H1 (cell line): ENCODE measurements at regions not wholly inside any gene's neighbourhood (a gene's known extent, or its start where the extent isn't known, plus 50 kb on each side); places are given as distances from the start of the nearest gene placed in this dataset.

Experiments
- CTCF ChIA-PET: fragments of 300-600 bp; sonication (Branson Sonifier 250); formaldehyde crosslinking; loops from one replicate; lab custom pipeline; 2021; ENCODE audit not compliant: partially characterized antibody; lab: Charles Lee
- POLR2A ChIA-PET: fragments of 300-600 bp; sonication (Branson Sonifier 250); formaldehyde crosslinking; loops from one replicate; lab custom pipeline; 2021; ENCODE audit warnings: inconsistent platforms; ENCODE audit not compliant: partially characterized antibody; lab: Charles Lee
- DNase-seq, 2 experiments: peaks; one replicate each; pipeline versions ENCODE4 v3.0.0 to v3.0.0-alpha.2; 2010 to 2022; ENCODE audit warnings: low spot score in 2 of 2, low read depth in 1 of 2, mixed read lengths in 1 of 2
- FAIRE-seq: peaks from 2 replicates; lab custom pipeline; 2011; peaks lifted over from hg19 to GRCh38; lab: Jason Lieb, UNC
- H2AFZ ChIP-seq: 2 replicates; pipeline ENCODE4 v1.8.1; 2012; ENCODE audit warnings: low read length, inconsistent platforms
- H2AK5ac ChIP-seq: 2 replicates; pipeline ENCODE4 v1.6.1; 2013; ENCODE audit warnings: low read depth, low read length
- H2BK120ac ChIP-seq: replicated peaks from 2 replicates; pipeline ENCODE3; 2013; ENCODE audit warnings: low read depth, low read length, inconsistent platforms
- H2BK12ac ChIP-seq: 2 replicates; pipeline ENCODE4 v1.6.1; 2013; ENCODE audit warnings: low read depth, low read length
- H2BK15ac ChIP-seq: 2 replicates; pipeline ENCODE4 v1.6.1; 2013; ENCODE audit warnings: low read length
- H2BK20ac ChIP-seq: 2 replicates; pipeline ENCODE4 v1.6.1; 2013; ENCODE audit warnings: low read length
- H2BK5ac ChIP-seq: 2 replicates; pipeline ENCODE4 v1.6.1; 2013; ENCODE audit warnings: low read depth, low read length
- H3K14ac ChIP-seq: 2 replicates; pipeline ENCODE4 v1.6.1; 2013; ENCODE audit warnings: inconsistent platforms; ENCODE audit not compliant: insufficient read length
- H3K18ac ChIP-seq: 2 replicates; pipeline ENCODE4 v1.6.1; 2013; ENCODE audit warnings: low read length; ENCODE audit errors: extremely low read depth
- H3K23ac ChIP-seq: 2 replicates; pipeline ENCODE4 v1.6.1; 2013; ENCODE audit warnings: inconsistent platforms; ENCODE audit not compliant: insufficient read length
- H3K23me2 ChIP-seq: 2 replicates; pipeline ENCODE4 v1.6.1; 2013; ENCODE audit warnings: low read depth, low read length
- H3K27ac ChIP-seq: 2 replicates; pipeline ENCODE4 v1.6.1; 2011; ENCODE audit warnings: low read depth, low read length, inconsistent platforms
- H3K27me3 ChIP-seq, 4 experiments: replicated peaks in 1 of 4; 1 replicate in 1 of 4; 2 replicates in 3 of 4; pipeline versions ENCODE4 v1.6.1 to v1.8.1; 2011 to 2013; ENCODE audit warnings: low read length in 3 of 4, mild to moderate bottlenecking in 3 of 4, inconsistent platforms in 2 of 4, mixed read lengths in 2 of 4, moderate library complexity in 1 of 4; ENCODE audit not compliant: control insufficient read depth in 3 of 4, insufficient read depth in 3 of 4; ENCODE audit errors: extremely low read depth in 1 of 4
- H3K36me3 ChIP-seq, 4 experiments: 2 replicates each; pipeline versions ENCODE4 v1.6.1 to v1.8.1; 2011 to 2013; ENCODE audit warnings: mild to moderate bottlenecking in 4 of 4, low read length in 3 of 4, moderate library complexity in 2 of 4, control low read depth in 1 of 4, inconsistent platforms in 1 of 4; ENCODE audit not compliant: insufficient read depth in 4 of 4, control insufficient read depth in 2 of 4
- H3K4ac ChIP-seq: replicated peaks from 2 replicates; pipeline ENCODE3; 2013; ENCODE audit warnings: low read length, low read depth, mixed read lengths, inconsistent platforms; ENCODE audit not compliant: insufficient read length
- H3K4me1 ChIP-seq, 4 experiments: replicated peaks in 1 of 4; 1 replicate in 1 of 4; 2 replicates in 3 of 4; pipeline versions ENCODE4 v1.6.1 to v1.8.1; 2011 to 2013; ENCODE audit warnings: low read length in 3 of 4, inconsistent platforms in 2 of 4, mixed read lengths in 1 of 4; ENCODE audit not compliant: insufficient read depth in 4 of 4, control insufficient read depth in 3 of 4
- H3K4me2 ChIP-seq, 2 experiments: 2 replicates each; pipeline versions ENCODE4 v1.6.1 to v1.8.1; 2011 to 2013; ENCODE audit warnings: low read depth in 2 of 2, low read length in 2 of 2, control low read depth in 1 of 2, inconsistent platforms in 1 of 2, mild to moderate bottlenecking in 1 of 2; ENCODE audit not compliant: insufficient read depth in 1 of 2
- H3K4me3 ChIP-seq, 4 experiments: fragments of 200-600, 300-600 bp in 1 of 4; sonication (generic), shearing (Covaris generic), sonication (Bioruptor Twin) in 1 of 4; 2 replicates each; pipeline versions ENCODE4 v1.5.1 to v1.8.1; 2011 to 2016; ENCODE audit warnings: low read length in 4 of 4, low read depth in 3 of 4, control low read depth in 2 of 4, inconsistent platforms in 2 of 4, mild to moderate bottlenecking in 2 of 4, mixed read lengths in 1 of 4, moderate library complexity in 1 of 4; ENCODE audit not compliant: insufficient read depth in 2 of 4; ENCODE audit errors: extremely low read depth in 1 of 4
- H3K56ac ChIP-seq: replicated peaks from 2 replicates; pipeline ENCODE3; 2013; ENCODE audit warnings: low read depth, mild to moderate bottlenecking, mixed read lengths, low read length, inconsistent platforms; ENCODE audit not compliant: insufficient read length
- H3K79me1 ChIP-seq: 2 replicates; pipeline ENCODE4 v1.6.1; 2013; ENCODE audit warnings: low read depth, low read length, control low read depth
- H3K79me2 ChIP-seq, 2 experiments: 2 replicates each; pipeline versions ENCODE4 v1.6.1 to v1.8.1; 2012 to 2013; ENCODE audit warnings: low read length in 2 of 2, mild to moderate bottlenecking in 2 of 2, inconsistent platforms in 1 of 2; ENCODE audit not compliant: insufficient read depth in 2 of 2, control insufficient read depth in 1 of 2
- H3K9ac ChIP-seq, 4 experiments: replicated peaks in 1 of 4; 1 replicate in 1 of 4; 2 replicates in 3 of 4; pipeline versions ENCODE4 v1.6.1 to v1.8.1; 2011 to 2013; ENCODE audit warnings: low read depth in 3 of 4, low read length in 3 of 4, control low read depth in 2 of 4, mild to moderate bottlenecking in 2 of 4, moderate library complexity in 2 of 4, inconsistent platforms in 1 of 4; ENCODE audit errors: extremely low read depth in 1 of 4
- H3K9me3 ChIP-seq, 2 experiments: 2 replicates each; pipeline versions ENCODE4 v1.6.1 to v1.8.1; 2012 to 2013; ENCODE audit warnings: mild to moderate bottlenecking in 2 of 2, moderate library complexity in 2 of 2, control low read depth in 1 of 2, inconsistent platforms in 1 of 2, low read depth in 1 of 2, low read length in 1 of 2, mixed read lengths in 1 of 2; ENCODE audit not compliant: insufficient read depth in 2 of 2
- H4K20me1 ChIP-seq, 2 experiments: replicated peaks in 1 of 2; 2 replicates each; pipeline versions ENCODE3 to v1.8.1; 2011 to 2013; ENCODE audit warnings: inconsistent platforms in 2 of 2, low read length in 2 of 2, mild to moderate bottlenecking in 1 of 2; ENCODE audit not compliant: insufficient read depth in 2 of 2, control insufficient read depth in 1 of 2
- H4K5ac ChIP-seq: 2 replicates; pipeline ENCODE4 v1.6.1; 2013; ENCODE audit warnings: low read length, low read depth, mixed read lengths, inconsistent platforms; ENCODE audit not compliant: insufficient read length
- H4K8ac ChIP-seq: 2 replicates; pipeline ENCODE4 v1.8.0; 2013; ENCODE audit warnings: mild to moderate bottlenecking, moderate library complexity, low read length, inconsistent platforms; ENCODE audit not compliant: insufficient read depth; ENCODE audit errors: extremely low read depth
- H4K91ac ChIP-seq: replicated peaks from 2 replicates; pipeline ENCODE3; 2013; ENCODE audit warnings: low read length, mixed read lengths, inconsistent platforms; ENCODE audit not compliant: insufficient read length
- CBX8 ChIP-seq: fragments of 300-800, 300-1000 bp; sonication (generic); IDR thresholded peaks from 2 replicates; pipeline ENCODE4 v1.7.1; 2016; ENCODE audit warnings: low read depth, low read length, borderline replicate concordance
- GTF2F1 ChIP-seq: IDR thresholded peaks from 2 replicates; pipeline ENCODE4 v1.6.1; 2012; ENCODE audit warnings: low read depth, low read length, improper control_type of control experiment, borderline replicate concordance
- MAFK ChIP-seq: IDR thresholded peaks from 2 replicates; pipeline ENCODE4 v1.6.1; 2012; ENCODE audit warnings: low read depth, mild to moderate bottlenecking, improper control_type of control experiment, low read length
- SP2 ChIP-seq: IDR thresholded peaks from 2 replicates; pipeline ENCODE4 v1.6.1; 2012; ENCODE audit warnings: mild to moderate bottlenecking, low read length, inconsistent platforms
- TAF1 ChIP-seq: IDR thresholded peaks from 2 replicates; pipeline ENCODE4 v1.6.1; 2011; ENCODE audit warnings: mild to moderate bottlenecking, low read depth, low read length
- TAF7 ChIP-seq: optimal IDR thresholded peaks from 2 replicates; pipeline ENCODE3; 2011; ENCODE audit warnings: low read depth, mild to moderate bottlenecking, inconsistent platforms, low read length, moderate library complexity, borderline replicate concordance
- USF2 ChIP-seq: IDR thresholded peaks from 2 replicates; pipeline ENCODE4 v1.6.1; 2011; ENCODE audit warnings: low read length, improper control_type of control experiment
- ZNF274 ChIP-seq: IDR thresholded peaks from 2 replicates; pipeline ENCODE4 v1.7.0; 2012; ENCODE audit warnings: low read length, borderline replicate concordance; ENCODE audit errors: extremely low read depth
- WGBS, 2 experiments: shearing (Covaris generic) in 1 of 2; methylation state at CpG; one replicate each; pipeline versions ENCODE4 v1.1.6 to v1.1.7; 2013 to 2015; ENCODE audit warnings: low lambda C conversion rate in 2 of 2, mixed read lengths in 2 of 2, inconsistent platforms in 1 of 2, low coverage in 1 of 2, missing lambda C conversion rate in 1 of 2; ENCODE audit not compliant: insufficient replicate concordance in 2 of 2, insufficient coverage in 1 of 2, insufficient read length in 1 of 2; ENCODE audit errors: extremely low coverage in 1 of 2, missing lambda C conversion rate in 1 of 2; 5-methylcytosine and 5-hydroxymethylcytosine counted together
- TF ChIP-seq, protein P1 (sequence below): IDR thresholded peaks from 2 replicates; pipeline ENCODE4 v1.6.1; 2012; ENCODE audit warnings: low read length, inconsistent platforms
- TF ChIP-seq, protein P2 (sequence below): IDR thresholded peaks from 2 replicates; pipeline ENCODE4 v1.6.1; 2011; ENCODE audit warnings: low read depth, mild to moderate bottlenecking, low read length; ENCODE audit not compliant: insufficient read depth

GRCh38 chr3:34216711-34217335 lies 418.4 kb downstream of the PDCD6IP start:
- ChIA-PET CTCF (interaction anchor here (1.3 kb wide), 1 partner anchor 8 kb away, joined by 3 read pairs; no protein-coding TSS in a partner anchor), POLR2A (interaction anchor here (0.6 kb wide), 1 partner anchor 390 kb away, joined by 3 read pairs; no protein-coding TSS in a partner anchor)
- Histone ChIP-seq H4K91ac (no peak overlapping the region), H4K5ac (no peak overlapping the region), H3K4me2 (no peak overlapping the region), H3K27me3 (no peaks in the 10 kb centered on the region), H3K79me1 (no peaks in the 10 kb centered on the region), H3K18ac (no peak overlapping the region), H2BK15ac (no peak overlapping the region), H3K14ac (no peak overlapping the region), H3K9me3 (no peaks in the 10 kb centered on the region), H2BK5ac (no peak overlapping the region), H3K4ac (no peak overlapping the region), H3K9ac (no peak overlapping the region), H2BK20ac (no peak overlapping the region), H4K20me1 (no peaks in the 10 kb centered on the region), H3K56ac (no peak overlapping the region), H3K23me2 (no peaks in the 10 kb centered on the region), H3K79me2 (no peaks in the 10 kb centered on the region), H3K4me1 (peaks cover 0 to 4% (median 0%) of the 10 kb centered on the region in 4 experiments; a peak in 1 of 7 replicates), H2AK5ac (no peak overlapping the region), H3K4me3 (no peak overlapping the region), H2BK120ac (no peak overlapping the region), H3K36me3 (no peaks in the 10 kb centered on the region), H3K27ac (no peak overlapping the region), H4K8ac (no peak overlapping the region), H2BK12ac (no peak overlapping the region), H3K23ac (no peak overlapping the region), H2AFZ (no peak overlapping the region)
- WGBS, 2 experiments: 88% methylated on average over 9 of the region's 9 CpGs; no CpG with 5 or more reads in 1 of the 2 experiments
- no peak for DNase-seq
- FAIRE-seq: no peak
- no peak for TF ChIP-seq TAF7
- no peak for TF ChIP-seq SP2
- TF ChIP-seq, protein P1, sequence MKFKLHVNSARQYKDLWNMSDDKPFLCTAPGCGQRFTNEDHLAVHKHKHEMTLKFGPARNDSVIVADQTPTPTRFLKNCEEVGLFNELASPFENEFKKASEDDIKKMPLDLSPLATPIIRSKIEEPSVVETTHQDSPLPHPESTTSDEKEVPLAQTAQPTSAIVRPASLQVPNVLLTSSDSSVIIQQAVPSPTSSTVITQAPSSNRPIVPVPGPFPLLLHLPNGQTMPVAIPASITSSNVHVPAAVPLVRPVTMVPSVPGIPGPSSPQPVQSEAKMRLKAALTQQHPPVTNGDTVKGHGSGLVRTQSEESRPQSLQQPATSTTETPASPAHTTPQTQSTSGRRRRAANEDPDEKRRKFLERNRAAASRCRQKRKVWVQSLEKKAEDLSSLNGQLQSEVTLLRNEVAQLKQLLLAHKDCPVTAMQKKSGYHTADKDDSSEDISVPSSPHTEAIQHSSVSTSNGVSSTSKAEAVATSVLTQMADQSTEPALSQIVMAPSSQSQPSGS: no peak
- TF ChIP-seq TAF1: no peak
- no peak for TF ChIP-seq CBX8
- TF ChIP-seq, protein P2, sequence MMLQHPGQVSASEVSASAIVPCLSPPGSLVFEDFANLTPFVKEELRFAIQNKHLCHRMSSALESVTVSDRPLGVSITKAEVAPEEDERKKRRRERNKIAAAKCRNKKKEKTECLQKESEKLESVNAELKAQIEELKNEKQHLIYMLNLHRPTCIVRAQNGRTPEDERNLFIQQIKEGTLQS: no peak
- no peak for TF ChIP-seq ZNF274
- TF ChIP-seq USF2: no peak
- no peak for TF ChIP-seq GTF2F1
- TF ChIP-seq MAFK: no peak
